Activated B cell treated with CpG ODN at 0.5 μM for 24 hours (primary cell): ENCODE measurements at regions not wholly inside any gene's neighbourhood (a gene's known extent, or its start where the extent isn't known, plus 50 kb on each side); places are given as distances from the start of the nearest gene placed in this dataset.
"Not testable (repeated sequence)": the region's sequence is repeated elsewhere in the genome, so short reads cannot be mapped to it uniquely, and the experiment has no call there.

ENCODE experiments used
- ATAC-seq: fragments of 200-7000 bp; cut with Tn5 transposase; one replicate; pipeline ENCODE4 v1.10.0; 2021; ENCODE audit warnings: low read depth, mild to moderate bottlenecking, moderate library complexity
- CTCF ChIA-PET: fragments of 350-600 bp; sonication (Branson Sonifier 250); formaldehyde crosslinking; loops from one replicate; lab custom pipeline; 2021; ENCODE audit warnings: antibody characterized with exemption; lab: Charles Lee
- POLR2A ChIA-PET: fragments of 350-600 bp; sonication (Branson Sonifier 250); formaldehyde crosslinking; loops from one replicate; lab custom pipeline; 2021; ENCODE audit warnings: antibody characterized with exemption; lab: Charles Lee
- DNase-seq: peaks from one replicate; pipeline ENCODE4 v3.0.0; 2022
- H3K27ac Mint-ChIP-seq: one replicate; pipeline ENCODE4 v1.8.0; 2020; ENCODE audit warnings: mixed read lengths
- H3K27me3 Mint-ChIP-seq: one replicate; pipeline ENCODE4 v1.8.0; 2021; ENCODE audit warnings: mixed read lengths
- H3K36me3 Mint-ChIP-seq: one replicate; pipeline ENCODE4 v1.8.0; 2021; ENCODE audit warnings: low read depth, mixed read lengths
- H3K4me1 Mint-ChIP-seq: one replicate; pipeline ENCODE4 v1.8.0; 2021; ENCODE audit warnings: mixed read lengths
- H3K4me3 Mint-ChIP-seq: one replicate; pipeline ENCODE4 v1.8.0; 2020; ENCODE audit warnings: mild to moderate bottlenecking, mixed read lengths
- H3K9me3 Mint-ChIP-seq: one replicate; pipeline ENCODE4 v1.8.0; 2020; ENCODE audit warnings: mixed read lengths
- intact Hi-C: fragments of 100-400 bp; cut with micrococcal nuclease; formaldehyde crosslinking; loops from one replicate; pipeline ENCODE4 v1.15.1; 2024
- TF ChIP-seq, protein P1 (sequence below): fragments of 200-600 bp; IDR thresholded peaks from one replicate; pipeline ENCODE4 v1.8.0; 2022; ENCODE audit warnings: antibody characterized with exemption, mild to moderate bottlenecking

- peak overlapping the region; percentile 37 for H3K27ac Mint-ChIP-seq
Observed at GRCh38 chr6:137282254-137282653, 63.1 kb upstream of the IFNGR1 start.

GRCh38 chr6:137279279-137279678, 60.1 kb upstream of the IFNGR1 start:
- POLR2A ChIA-PET, DNase-seq, intact Hi-C loops, H3K27me3 Mint-ChIP-seq, H3K9me3 Mint-ChIP-seq, H3K4me3 Mint-ChIP-seq, CTCF ChIA-PET, H3K36me3 Mint-ChIP-seq: not testable (repeated sequence)
- peak; percentile 56 for ATAC-seq
- peak overlapping the region; percentile 72 for H3K27ac Mint-ChIP-seq
- H3K4me1 Mint-ChIP-seq = peaks cover 45% of the 10 kb centered on the region

More at GRCh38 chr6:137282254-137282653, 63.1 kb upstream of the IFNGR1 start:
- ChIA-PET POLR2A (no interaction called here), CTCF (interaction anchor here (1.0 kb wide), 1 partner anchor 32 kb away, joined by 3 read pairs; no protein-coding TSS in a partner anchor)
- Mint-ChIP-seq H3K9me3 (no peaks in the 10 kb centered on the region), H3K36me3 (no peaks in the 10 kb centered on the region), H3K27me3 (no peaks in the 10 kb centered on the region), H3K4me1 (peaks cover 54% of the 10 kb centered on the region), H3K4me3 (peak overlapping the region; percentile 33)
- ATAC-seq = peak; percentile 72
- no peak for DNase-seq
- TF ChIP-seq, protein P1, sequence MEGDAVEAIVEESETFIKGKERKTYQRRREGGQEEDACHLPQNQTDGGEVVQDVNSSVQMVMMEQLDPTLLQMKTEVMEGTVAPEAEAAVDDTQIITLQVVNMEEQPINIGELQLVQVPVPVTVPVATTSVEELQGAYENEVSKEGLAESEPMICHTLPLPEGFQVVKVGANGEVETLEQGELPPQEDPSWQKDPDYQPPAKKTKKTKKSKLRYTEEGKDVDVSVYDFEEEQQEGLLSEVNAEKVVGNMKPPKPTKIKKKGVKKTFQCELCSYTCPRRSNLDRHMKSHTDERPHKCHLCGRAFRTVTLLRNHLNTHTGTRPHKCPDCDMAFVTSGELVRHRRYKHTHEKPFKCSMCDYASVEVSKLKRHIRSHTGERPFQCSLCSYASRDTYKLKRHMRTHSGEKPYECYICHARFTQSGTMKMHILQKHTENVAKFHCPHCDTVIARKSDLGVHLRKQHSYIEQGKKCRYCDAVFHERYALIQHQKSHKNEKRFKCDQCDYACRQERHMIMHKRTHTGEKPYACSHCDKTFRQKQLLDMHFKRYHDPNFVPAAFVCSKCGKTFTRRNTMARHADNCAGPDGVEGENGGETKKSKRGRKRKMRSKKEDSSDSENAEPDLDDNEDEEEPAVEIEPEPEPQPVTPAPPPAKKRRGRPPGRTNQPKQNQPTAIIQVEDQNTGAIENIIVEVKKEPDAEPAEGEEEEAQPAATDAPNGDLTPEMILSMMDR = no peak
- intact Hi-C loops = no loop called here

DNA sequence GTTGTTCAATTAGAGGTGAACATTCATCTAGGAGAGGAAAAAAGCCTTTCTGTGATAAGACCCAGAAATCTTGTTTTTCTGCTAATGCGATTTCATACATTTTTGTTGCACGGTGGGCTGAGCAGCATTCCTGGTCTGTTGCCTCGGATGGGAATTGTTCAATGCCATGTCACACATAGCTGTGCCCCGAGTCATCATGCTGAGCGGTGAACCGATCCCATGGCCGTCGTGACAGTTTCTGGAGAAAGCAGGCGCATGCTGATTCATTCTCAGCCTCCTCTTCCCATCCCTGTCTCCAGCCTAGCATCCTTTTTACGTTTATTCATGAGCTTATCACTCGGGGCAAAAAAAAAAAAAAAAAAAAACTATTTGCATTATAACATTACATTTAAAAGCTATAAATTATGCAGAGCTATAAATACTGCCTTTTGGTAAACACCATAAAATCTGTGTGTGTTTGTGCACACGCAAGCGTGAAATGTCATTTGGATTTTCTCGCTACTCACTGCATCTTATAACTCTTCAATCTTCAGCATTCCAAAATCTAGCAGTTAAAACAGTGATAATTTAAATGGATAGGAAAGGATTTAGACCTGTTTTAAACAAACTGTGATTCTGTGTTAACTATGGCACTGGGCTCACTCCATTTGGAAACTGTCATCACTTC, 58.9 kb upstream of the IFNGR1 start:
- no peak for DNase-seq
- Mint-ChIP-seq H3K27ac (no peak overlapping the region), H3K9me3 (no peaks in the 10 kb centered on the region), H3K36me3 (no peaks in the 10 kb centered on the region), H3K4me3 (no peak overlapping the region), H3K27me3 (no peaks in the 10 kb centered on the region), H3K4me1 (peaks cover 35% of the 10 kb centered on the region)
- CTCF ChIA-PET = interaction anchor here (2.6 kb wide), 1 partner anchor 36 kb away, joined by 6 read pairs; no protein-coding TSS in a partner anchor
- ATAC-seq = no peak
- TF ChIP-seq, protein P1 = no peak
- POLR2A ChIA-PET = interaction anchor here (0.6 kb wide), 1 partner anchor 44 kb away, joined by 3 read pairs; no protein-coding TSS in a partner anchor
- intact Hi-C loops = no loop called here

DNA sequence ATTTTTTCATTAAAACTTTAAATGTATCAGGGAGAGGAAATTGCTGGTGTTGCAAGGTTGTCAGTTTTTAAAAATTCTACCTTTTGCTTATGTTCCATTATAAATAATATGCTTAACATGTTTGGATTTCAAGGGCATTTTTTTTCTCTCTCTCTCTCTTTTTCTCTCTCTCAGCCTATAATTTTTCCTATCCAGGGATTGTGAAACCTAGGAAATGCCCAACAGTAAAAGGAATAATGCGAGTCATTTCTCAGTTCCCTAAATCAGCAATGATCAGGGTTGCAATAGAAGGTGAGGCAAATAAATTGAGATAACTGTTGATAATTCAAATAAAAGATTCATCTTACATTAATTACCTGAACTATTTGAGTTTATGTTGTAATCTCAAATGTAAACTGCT, 53.2 kb upstream of the IFNGR1 start:
- no peaks in the 10 kb centered on the region for H3K27me3 Mint-ChIP-seq

DNA sequence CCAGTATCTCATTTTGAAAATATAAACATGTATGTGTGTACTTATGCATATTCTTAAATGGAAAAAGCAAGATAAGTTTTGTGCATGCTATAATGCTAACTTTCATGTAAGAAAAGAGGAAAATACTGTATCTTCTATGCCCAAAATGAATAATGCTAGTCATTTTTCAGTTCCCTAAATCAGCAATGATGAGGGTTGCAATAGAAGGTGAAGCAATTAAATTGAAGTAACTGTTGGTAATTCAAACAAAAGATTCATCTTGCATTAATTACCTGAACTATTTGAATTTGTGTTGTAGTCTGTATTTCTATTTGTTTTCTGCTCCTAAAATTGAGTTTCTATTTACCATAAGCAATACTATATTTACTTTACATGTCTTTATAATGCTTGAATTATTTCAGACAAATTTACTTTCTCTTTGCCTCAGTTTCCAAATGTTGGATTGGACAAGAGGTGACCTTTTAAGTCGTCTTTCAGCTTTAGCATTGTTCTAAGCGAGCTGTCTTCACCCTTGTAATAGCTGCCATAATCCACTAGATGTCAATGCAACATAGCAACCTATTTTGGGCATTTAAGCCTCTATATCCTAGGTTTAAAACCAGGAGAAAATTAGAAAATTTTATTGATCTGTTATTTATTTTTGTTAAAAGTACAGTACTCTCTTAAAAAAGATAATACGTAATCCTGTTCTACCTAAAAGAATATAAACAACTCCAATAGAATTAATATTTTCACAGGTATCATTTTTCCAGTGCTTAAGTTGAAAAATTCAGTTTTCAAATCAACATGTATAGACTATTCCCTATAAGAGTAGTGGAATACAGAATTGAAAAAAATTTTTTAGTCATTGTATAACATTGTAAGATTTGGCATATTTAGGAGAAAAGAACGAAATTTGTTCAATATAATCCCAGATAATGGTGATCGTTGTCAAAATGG, 52.3 kb upstream of the IFNGR1 start:
- no peaks in the 10 kb centered on the region for H3K27me3 Mint-ChIP-seq
- no peak overlapping the region for H3K27ac Mint-ChIP-seq
- TF ChIP-seq, protein P1 = peak; percentile 61
- POLR2A ChIA-PET = no interaction called here
- H3K9me3 Mint-ChIP-seq = peaks cover 2% of the 10 kb centered on the region
- CTCF ChIA-PET = interaction anchor here (0.7 to 3.7 kb wide), 28 partner anchors 8 to 734 kb away, joined by 3 to 43 read pairs (median 3); no protein-coding TSS in a partner anchor
- DNase-seq = no peak
- H3K4me1 Mint-ChIP-seq = peaks cover 20% of the 10 kb centered on the region
- no peaks in the 10 kb centered on the region for H3K36me3 Mint-ChIP-seq
- H3K4me3 Mint-ChIP-seq = no peak overlapping the region
- peak; percentile 75 for ATAC-seq
- intact Hi-C loops = loop anchor here (1.0 to 5.0 kb wide), 10 partner anchors 9 to 370 kb away; no protein-coding TSS in a partner anchor

More for the DNA sequence above, 53.2 kb upstream of the IFNGR1 start:
- TF ChIP-seq, protein P1 = no peak
- Mint-ChIP-seq H3K4me3 (no peak overlapping the region), H3K27ac (no peak overlapping the region), H3K4me1 (peaks cover 20% of the 10 kb centered on the region), H3K9me3 (no peaks in the 10 kb centered on the region), H3K36me3 (no peaks in the 10 kb centered on the region)
- POLR2A ChIA-PET = no interaction called here
- ATAC-seq (no peak), DNase-seq (no peak)
- CTCF ChIA-PET = interaction anchor here (1.2 to 3.7 kb wide), 10 partner anchors 9 to 369 kb away, joined by 3 to 43 read pairs (median 4); no protein-coding TSS in a partner anchor
- intact Hi-C loops = loop anchor here (5.0 kb wide), 3 partner anchors 160 to 315 kb away; no protein-coding TSS in a partner anchor
